ENCODE measurements at regions not wholly inside any gene's neighbourhood (a gene's known extent, or its start where the extent isn't known, plus 50 kb on each side); places are given as distances from the start of the nearest gene placed in this dataset.

DNA sequence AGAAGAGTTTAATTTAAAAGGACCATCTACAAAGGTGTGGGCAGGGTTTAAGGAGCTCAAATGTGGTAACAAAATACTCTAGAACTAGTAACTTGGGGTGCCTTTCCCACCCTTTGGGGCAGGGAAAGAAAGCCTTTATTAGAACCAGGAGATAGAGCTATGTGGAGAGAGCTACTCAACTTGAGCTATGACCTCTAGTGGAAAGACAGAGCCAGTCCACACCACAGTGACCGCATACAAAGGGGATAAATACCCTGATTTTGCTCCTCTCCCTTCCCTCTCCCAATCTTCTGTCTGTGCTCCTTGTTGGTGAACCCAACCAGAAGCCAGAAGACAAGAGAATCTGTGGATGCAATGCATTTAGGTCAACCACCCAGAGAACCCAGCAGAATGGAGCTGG, 54.4 kb upstream of the JAK1 start:
- Histone ChIP-seq H3K9me3 (no peaks in the 10 kb centered on the region), H3K27ac (no peak overlapping the region), H3K4me1 (peaks cover 0 to 19% (median 4%) of the 10 kb centered on the region in 12 donors), H3K4me3 (no peak overlapping the region), H3K36me3 (no peaks in the 10 kb centered on the region), H3K27me3 (no peaks in the 10 kb centered on the region)
- TF ChIP-seq, protein P1, sequence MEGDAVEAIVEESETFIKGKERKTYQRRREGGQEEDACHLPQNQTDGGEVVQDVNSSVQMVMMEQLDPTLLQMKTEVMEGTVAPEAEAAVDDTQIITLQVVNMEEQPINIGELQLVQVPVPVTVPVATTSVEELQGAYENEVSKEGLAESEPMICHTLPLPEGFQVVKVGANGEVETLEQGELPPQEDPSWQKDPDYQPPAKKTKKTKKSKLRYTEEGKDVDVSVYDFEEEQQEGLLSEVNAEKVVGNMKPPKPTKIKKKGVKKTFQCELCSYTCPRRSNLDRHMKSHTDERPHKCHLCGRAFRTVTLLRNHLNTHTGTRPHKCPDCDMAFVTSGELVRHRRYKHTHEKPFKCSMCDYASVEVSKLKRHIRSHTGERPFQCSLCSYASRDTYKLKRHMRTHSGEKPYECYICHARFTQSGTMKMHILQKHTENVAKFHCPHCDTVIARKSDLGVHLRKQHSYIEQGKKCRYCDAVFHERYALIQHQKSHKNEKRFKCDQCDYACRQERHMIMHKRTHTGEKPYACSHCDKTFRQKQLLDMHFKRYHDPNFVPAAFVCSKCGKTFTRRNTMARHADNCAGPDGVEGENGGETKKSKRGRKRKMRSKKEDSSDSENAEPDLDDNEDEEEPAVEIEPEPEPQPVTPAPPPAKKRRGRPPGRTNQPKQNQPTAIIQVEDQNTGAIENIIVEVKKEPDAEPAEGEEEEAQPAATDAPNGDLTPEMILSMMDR (IDR thresholded peaks at IDR 0.05): peak in 9 of 12 donors; percentile 13 to 41 (median 30)
- no peak for TF ChIP-seq POLR2A (IDR thresholded peaks at IDR 0.05)
- intact Hi-C loops (cut with DNase I): loop anchor here in 1 of 10 donors (5.0 kb wide), 1 partner anchor 158 kb away; no protein-coding TSS in a partner anchor
- no peak for DNase-seq
- WGBS, 4 donors: 84 to 95% (median 92%) methylated on average over 1 of the region's 1 CpG
- ATAC-seq: peak in 3 of 4 donors; percentile 55 to 73 (median 72)

DNA sequence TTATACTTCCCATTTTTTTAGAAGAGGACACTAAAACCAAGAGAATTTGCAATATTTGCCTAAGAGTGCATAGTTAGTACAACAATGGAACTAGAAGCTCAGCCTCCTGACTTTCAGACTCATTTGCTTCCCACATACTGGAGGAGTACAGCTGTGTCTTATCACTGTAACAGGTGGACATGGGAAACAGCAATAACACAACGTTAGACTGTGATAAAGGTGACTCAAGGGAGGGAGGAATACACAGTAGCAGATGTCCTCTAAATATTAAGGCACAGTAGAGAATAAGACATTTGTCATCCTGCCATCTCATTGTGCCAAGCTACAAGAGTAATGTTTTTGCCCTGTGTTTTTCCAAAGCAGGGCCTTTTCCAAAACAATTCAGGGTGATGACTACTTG, 55.4 kb upstream of the JAK1 start:
- peak; percentile 33 to 75 (median 54) for ATAC-seq
- 4 to 22% (median 9%) methylated on average over 1 of the region's 1 CpG for WGBS, 4 donors
- peaks cover 0 to 29% (median 14%) of the 10 kb centered on the region in 12 donors for H3K4me1 ChIP-seq

DNA sequence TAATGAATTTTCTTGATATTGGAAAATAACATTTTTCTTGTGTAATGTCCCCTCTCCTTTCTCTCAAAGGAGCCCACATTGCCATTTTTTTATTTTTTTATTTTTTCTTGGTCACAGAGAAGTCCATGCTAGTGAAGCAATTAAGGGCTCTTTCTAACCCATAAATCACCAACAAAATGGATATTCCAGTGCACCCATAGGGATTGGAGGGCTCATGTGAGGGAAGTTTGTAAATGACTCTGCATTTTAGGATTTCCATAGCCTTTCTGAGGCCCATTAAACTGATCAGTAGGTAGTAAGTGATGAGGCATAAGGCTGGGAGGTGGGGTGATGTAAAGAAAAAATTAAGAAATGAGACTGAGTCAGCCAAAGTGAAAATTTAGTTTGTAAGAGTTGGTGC, 55.9 kb upstream of the JAK1 start:
- Histone ChIP-seq H3K27me3 (no peaks in the 10 kb centered on the region), H3K4me1 (peaks cover 0 to 33% (median 16%) of the 10 kb centered on the region in 12 donors), H3K4me3 (no peak overlapping the region), H3K9me3 (no peaks in the 10 kb centered on the region), H3K27ac (no peak overlapping the region), H3K36me3 (no peaks in the 10 kb centered on the region)
- no peak for ATAC-seq
- TF ChIP-seq, protein P1 (IDR thresholded peaks at IDR 0.05): no peak
- no peak for TF ChIP-seq POLR2A (IDR thresholded peaks at IDR 0.05)
- no peak for DNase-seq
- intact Hi-C loops (cut with DNase I): loop anchor here in 1 of 10 donors (5.0 kb wide), 1 partner anchor 160 kb away; no protein-coding TSS in a partner anchor

More for the DNA sequence above, 55.4 kb upstream of the JAK1 start:
- H3K4me3 ChIP-seq: no peak overlapping the region
- H3K27me3 ChIP-seq: no peaks in the 10 kb centered on the region
- peak overlapping the region in 1 of 12 donors; percentile 9 for H3K27ac ChIP-seq
- no peaks in the 10 kb centered on the region for H3K36me3 ChIP-seq
- intact Hi-C loops (cut with DNase I): loop anchor here in 1 of 10 donors (5.0 kb wide), 1 partner anchor 159 kb away; no protein-coding TSS in a partner anchor
- H3K9me3 ChIP-seq: no peaks in the 10 kb centered on the region
- DNase-seq: no peak
- TF ChIP-seq, protein P1 (IDR thresholded peaks at IDR 0.05): no peak
- TF ChIP-seq POLR2A (IDR thresholded peaks at IDR 0.05): no peak

DNA sequence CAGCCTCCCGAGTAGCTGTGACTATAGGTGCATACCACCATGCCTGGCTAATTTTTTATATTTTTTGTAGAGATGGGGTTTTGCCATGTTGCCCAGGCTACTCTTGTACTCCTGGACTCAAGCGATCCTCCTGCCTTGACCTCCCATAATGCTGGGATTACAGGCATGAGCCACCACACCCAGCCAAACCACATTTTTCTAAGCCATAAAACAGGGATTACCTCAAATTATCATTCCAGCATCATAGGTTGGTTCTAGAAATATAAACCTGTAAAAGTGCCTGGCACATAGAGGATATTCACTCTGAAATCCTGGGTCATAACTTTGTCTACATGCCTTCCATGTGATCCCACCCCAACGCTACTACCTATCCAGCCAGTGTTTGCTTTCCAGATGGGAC, 59.4 kb upstream of the JAK1 start:
- Histone ChIP-seq H3K27me3 (no peaks in the 10 kb centered on the region), H3K4me3 (no peak overlapping the region), H3K4me1 (peaks cover 0 to 53% (median 28%) of the 10 kb centered on the region in 12 donors), H3K36me3 (no peaks in the 10 kb centered on the region), H3K9me3 (no peaks in the 10 kb centered on the region), H3K27ac (no peak overlapping the region)
- DNase-seq: no peak
- WGBS, 4 donors: 97 to 99% (median 99%) methylated on average over 3 of the region's 3 CpGs
- TF ChIP-seq, protein P1 (IDR thresholded peaks at IDR 0.05): no peak
- TF ChIP-seq POLR2A (IDR thresholded peaks at IDR 0.05): no peak
- intact Hi-C loops (cut with DNase I): no loop called here
- ATAC-seq: no peak

Data from heart left ventricle (tissue), 16 donors.